Activated CD8-positive, alpha-beta memory T cell treated with anti-CD3 and anti-CD28 coated beads, Interleukin-2, amount 50 U/mL, for 24 hours (primary cell): ENCODE measurements at regions not wholly inside any gene's neighbourhood (a gene's known extent, or its start where the extent isn't known, plus 50 kb on each side); places are given as distances from the start of the nearest gene placed in this dataset.

ENCODE experiments used
- DNase-seq: peaks from one replicate; pipeline ENCODE4 v3.0.0-alpha.2; 2020; ENCODE audit errors: extremely low read depth

DNA sequence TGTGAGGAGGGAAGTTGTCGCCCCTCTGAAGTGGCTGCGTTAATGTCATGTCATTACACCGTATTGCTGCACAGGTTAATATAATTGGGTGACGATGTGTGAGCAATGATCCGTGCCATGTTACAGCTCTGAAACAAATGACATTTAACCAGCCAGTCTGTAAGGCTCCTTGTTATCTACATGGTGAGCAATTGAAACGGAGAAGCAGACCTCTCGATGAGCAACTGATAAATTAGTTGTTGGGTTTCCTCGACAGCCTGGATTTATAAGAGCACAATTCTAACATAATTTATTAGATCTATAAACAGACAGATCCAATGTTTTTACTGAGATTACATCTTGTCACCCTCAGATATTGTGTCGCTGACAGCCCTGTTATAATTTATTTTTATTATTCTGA, 49.9 kb upstream of the MAFB start:
- no peak for DNase-seq

GRCh38 chr20:40739841-40740240, 50.8 kb upstream of the MAFB start:
- DNase-seq, result no peak

GRCh38 chr20:40741507-40742106, 52.6 kb upstream of the MAFB start:
- DNase-seq, result peak; percentile 12

GRCh38 chr20:40743141-40743775, 54.2 kb upstream of the MAFB start:
- DNase-seq, result no peak

DNA sequence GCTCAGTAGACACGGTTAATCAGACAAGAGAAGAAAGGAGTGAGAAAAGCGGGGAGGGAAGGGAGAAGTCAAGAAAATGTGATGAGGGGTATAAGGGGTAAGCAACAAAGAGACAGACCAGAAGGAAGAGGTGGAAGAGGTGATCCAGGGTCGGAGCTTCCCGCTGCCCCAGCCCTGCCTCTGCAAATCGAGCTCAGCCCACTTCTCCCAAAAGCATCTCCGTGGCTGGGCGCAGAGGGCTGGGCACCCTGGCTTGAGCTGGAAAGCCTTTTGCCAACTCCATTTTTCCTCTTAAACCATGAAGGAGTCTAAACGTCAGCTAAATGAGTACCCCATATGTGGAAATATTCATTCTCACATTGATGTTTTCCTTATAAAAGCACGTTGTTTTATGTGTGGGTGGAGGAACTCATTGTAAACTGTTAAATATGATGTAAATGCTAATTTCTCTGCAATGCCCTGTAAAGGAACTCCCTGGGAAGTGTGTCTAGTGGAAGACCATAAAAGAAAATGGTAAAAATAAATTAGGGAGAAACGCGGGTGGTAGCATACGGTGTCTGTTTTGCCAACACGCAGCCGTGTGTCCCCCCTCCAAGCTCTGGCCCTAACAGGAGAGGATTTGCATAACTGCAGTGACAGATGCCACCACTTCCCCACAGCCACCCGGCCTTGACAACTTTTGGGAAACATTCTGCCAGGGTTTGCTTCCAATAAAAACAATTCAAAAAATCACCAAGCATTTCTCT, 55.2 kb upstream of the MAFB start:
- no peak for DNase-seq

DNA sequence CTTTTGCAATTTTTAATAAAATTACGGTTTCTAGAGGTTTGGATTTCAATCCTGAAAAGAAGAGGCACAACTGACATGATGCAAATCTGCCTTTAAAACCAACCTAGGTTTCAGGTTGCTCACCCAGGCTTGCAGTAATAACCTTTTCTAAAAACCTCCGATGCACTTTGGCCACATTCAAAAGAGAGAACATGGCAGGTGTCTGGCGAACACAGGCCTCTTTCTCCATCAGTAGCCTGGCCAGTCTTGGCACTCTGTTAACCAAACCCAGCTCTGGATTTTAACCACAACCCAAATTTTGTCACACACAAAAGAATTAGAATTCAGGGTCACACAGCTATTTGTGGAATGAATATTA, 55.8 kb upstream of the MAFB start:
- no peak for DNase-seq

DNA sequence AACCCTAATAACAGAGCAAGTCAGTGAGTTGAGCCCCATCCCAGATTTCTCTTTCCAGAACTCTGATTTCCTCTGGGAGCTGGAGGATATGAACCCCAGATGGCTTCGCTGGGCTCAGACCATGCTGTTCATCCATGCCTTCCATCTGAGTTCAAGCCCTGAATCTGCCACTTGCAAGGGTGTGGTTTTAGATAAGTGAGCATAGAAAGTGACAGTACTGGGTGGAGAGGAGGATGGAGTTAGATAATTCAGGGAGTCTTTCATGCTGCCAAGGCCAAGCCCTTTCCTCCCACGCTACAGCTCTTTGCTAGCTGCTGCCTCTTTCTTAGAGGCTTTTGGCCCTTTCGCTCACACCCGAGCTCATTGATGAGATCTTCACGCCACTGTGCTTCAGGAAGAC, 57.2 kb upstream of the MAFB start:
- DNase-seq, result no peak

DNA sequence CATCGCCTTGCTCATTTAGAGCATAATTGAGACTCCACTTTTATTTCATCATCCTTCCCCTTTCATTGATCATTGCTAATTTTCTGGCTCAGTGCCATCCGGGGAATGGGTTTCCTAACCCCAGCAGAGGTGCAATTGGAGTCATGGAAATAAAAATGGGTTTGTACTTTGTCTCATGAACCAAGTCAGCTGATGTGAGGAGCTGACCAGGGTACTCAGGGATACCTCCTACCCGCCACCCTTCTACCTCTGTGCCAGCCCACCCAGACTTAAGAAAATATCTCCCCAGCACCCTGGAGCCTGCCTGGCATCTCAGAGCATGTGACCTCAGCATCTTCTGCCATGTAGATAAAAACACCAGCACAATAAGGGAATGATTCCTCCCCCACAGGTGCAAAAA, 59.1 kb upstream of the MAFB start:
- DNase-seq, result no peak

DNA sequence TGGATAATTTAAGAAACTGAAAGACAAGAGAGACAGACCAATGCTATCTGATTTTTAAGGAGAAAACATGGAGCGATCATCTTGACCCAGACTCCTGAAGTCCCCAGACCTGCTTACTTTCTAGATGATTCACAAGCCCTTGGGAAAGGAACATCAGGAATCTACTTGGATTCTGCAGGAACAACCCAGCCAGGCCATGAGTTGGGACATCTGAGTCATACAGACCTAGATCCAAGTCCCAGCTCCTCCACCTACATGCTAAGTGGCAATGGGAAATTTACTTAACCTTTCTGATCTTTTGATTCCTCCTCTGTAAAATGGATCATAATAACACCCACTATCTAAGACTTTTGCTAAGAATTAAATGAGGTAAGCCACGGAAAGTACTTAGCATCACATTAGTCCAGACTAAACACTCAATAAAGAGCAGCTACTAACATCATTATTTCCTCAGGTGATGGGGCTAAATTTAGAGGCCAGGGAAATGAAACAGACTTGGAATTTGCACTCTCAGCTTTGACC, 61.0 kb upstream of the MAFB start:
- DNase-seq, result no peak

DNA sequence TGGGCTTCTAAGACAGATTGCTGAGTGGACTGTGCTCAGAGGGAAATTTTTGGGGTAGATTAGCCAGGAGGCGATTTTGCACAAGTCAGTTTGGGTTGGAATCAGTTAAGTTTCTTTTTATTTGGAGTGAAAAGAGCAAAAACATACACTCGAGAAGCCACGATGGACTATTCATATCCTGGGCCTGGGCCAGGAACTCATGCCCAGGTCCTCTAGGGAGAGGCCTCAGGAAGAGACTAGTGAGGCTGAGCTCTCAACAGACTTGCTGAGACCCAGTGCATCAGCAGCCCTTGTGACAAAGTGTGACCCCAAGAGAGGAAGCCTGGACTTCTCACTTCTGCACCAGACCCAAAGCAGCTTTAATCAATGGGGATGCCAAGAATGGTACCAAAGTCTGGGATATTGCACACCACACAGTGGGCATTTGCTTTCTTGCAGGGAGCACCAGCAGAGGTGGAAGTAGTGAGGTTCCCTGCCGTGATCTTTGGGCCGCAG, 61.6 kb upstream of the MAFB start:
- DNase-seq, result no peak

- DNase-seq, result no peak
Measured at GRCh38 chr20:40753472-40753871, 64.4 kb upstream of the MAFB start.

GRCh38 chr20:40754339-40754943, 65.4 kb upstream of the MAFB start:
- DNase-seq, result no peak

DNA sequence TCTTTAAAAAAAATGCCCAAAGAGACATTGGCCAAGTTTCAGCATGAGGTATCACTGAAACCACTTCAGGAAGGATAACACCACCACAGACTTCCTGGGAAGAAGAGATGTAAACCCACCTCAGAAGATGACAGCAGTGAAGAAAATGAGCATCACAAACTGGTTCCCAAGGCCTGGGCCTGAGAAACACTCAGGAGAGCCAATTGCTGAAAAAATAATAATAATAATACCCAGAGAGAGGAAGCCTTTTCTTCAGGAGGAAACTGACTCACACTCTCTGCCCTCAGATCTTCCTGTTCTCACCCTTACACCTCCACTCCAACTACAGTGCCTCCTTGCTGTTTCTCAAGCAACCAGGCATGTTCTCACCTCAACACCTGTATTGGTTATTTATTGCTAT, 68.1 kb upstream of the MAFB start:
- no peak for DNase-seq

- DNase-seq, result no peak
Measured at GRCh38 chr20:40758790-40759189, 69.8 kb upstream of the MAFB start.

GRCh38 chr20:40760399-40760798, 71.4 kb upstream of the MAFB start:
- DNase-seq, result no peak

DNA sequence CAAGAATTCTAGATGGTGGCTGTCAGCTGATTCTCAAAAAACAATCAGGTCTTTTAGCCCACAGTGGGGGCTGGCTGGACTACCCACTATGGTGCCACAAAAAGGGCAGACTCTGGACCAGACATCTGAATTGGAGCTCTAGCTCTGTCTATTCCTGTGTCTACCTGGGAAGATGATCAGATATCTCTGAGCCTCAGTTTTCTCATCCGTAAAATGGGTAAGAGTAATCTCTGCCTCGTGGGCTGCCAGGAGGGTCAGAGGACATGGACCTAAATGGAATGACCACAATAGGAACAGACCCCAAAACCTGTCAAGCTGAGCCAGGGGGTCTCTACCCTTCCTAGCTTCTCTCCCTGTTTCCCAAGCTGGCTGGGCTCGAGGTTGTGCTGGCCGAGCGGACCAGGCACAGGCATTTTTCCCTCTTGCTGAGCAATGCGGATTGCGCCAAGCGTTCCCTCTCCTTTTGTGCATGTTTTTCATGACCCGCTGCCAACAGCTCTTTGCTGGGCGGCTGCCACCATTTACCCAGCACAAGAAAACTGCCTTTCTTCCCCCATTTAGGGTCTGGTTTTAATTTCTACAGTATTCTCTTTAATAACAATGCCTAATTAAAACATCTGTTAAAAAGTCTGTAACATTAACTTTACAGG, 74.7 kb upstream of the MAFB start:
- DNase-seq, result no peak

DNA sequence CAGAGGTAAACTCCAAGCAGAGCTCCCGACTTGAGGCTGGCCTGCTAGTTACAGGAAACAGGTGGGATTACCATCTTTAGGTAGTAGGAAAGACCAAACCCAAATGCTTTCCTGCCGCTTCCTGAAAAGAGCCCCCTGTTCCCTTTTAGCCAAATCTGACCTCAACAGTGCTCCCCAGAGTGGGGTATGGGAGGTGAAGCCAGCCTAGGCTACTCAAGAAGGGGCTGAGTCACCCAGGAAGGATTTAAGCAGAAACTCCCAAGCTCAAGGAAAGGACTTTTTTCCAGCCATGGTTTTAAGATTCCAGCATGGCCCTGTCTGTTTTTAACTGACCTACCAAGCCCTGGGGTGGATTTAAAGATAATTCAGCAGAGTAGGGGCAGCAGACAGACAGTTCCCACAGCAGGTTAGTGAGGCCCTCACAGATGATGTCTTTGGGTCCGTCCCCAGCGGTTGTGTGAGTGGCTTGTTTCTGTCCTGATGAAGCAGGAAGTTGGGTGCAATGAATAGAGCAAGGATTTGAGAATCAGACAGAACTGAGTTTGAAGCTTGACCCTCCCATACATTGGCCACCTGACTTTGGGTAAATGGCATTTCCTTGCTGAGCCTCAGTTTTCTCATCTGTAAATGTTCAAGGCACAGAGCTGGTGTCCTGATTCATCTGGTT, 76.9 kb upstream of the MAFB start:
- DNase-seq, result no peak

GRCh38 chr20:40766790-40767614, 78.0 kb upstream of the MAFB start:
- DNase-seq, result no peak

DNA sequence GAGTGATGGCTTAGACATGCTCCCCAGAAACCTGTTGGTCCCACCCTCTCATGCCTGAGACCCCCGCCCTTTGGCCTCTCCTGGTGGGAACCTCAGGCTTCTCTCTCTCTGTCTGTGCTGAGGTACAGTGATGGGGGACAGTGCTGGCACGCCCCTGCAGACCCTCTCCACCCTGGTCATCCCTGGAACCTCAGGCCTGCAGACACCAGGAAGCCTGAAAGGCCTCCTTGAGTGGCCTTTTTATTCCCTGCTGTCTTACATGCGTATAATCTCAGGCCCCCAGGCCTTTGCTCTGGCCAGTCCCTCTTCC, 78.5 kb upstream of the MAFB start:
- no peak for DNase-seq

- no peak for DNase-seq
Measured at GRCh38 chr20:40768105-40768504, 79.1 kb upstream of the MAFB start.
